GM18499 (cell line): ENCODE measurements at regions not wholly inside any gene's neighbourhood (a gene's known extent, or its start where the extent isn't known, plus 50 kb on each side); places are given as distances from the start of the nearest gene placed in this dataset.

ENCODE experiments used
- ATAC-seq: cut with Tn5 transposase; IDR thresholded peaks from one replicate; pipeline ENCODE4 v1.9.1; 2021; ENCODE audit warnings: moderate number of reproducible peaks; ENCODE audit not compliant: insufficient read depth, unreplicated experiment

- no peak for ATAC-seq
Observed at GRCh38 chr4:96504386-96504785, 664.5 kb downstream of the PDHA2 start.

DNA sequence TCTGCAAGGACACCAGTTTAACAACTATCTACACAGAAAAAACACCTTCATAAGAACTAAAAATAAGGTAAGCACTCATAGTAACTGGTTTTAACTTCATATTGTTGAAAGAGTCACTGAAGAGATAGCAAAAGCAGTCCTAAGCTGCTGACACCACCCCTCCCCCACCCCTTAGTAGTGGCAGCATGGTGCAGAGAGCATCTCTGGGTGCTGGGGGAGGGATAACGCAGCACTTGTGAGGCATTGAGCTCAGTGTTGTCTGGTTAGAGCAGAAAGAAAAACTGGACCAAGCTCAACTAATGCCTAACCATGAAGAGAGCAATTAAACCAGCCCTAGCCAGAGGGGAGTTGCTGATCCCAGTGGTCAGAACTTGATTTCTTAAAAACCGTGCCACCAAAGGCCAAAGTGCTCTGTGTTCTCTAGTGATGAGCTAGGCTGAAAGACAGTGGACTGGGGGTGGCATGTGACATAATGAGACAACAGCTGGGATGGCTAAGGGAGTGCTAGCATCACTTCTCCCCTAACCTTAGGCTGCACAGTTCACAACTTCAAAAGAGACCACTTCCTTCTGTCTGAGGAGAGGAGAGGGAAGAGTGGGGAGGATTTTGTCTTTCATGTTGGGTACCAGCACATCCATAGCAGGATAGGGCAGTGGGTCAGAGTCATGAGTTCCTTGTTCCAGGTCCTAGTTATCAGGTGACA is 669.3 kb downstream of the PDHA2 start:
- no peak for ATAC-seq

DNA sequence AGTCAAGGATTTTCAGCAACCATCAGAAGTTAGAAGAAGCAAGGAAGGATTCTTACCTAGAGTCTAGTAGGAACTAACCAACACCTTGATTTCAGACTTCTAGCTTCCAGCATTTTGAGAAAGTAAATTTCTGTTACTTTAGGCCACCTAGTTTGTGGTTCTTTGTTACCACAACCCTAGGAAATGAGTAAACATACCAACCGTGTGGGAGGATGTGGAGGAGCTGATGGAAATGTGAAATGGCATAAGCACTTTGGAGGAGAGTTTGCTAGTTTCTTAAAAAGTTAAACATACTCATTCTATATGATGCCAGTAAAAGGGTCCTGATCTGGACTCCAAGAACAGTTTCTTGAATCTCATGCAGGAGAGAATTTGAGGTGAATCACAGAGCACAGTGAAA is 679.4 kb downstream of the PDHA2 start:
- no peak for ATAC-seq

- ATAC-seq = no peak
Observed at GRCh38 chr4:96521046-96521536, 681.2 kb downstream of the PDHA2 start.

DNA sequence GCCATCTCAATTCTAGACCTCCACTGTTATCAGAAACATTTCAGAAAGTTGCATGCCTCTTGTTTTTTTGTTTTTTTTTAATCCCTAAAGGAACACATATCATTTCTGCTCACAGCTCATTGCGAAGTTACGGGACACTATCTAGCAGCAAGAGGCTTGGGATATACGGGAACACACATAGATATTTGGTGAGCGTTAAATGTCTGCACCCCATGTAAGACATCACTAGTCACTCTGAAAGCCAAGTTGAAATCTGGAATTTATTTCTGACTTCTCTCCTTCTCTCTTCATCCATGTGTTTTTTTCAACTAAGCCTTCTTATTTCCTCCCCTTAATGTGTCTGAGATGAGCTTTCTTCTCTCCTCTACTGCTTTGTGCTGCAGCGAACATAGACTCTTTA is 683.7 kb downstream of the PDHA2 start:
- no peak for ATAC-seq

DNA sequence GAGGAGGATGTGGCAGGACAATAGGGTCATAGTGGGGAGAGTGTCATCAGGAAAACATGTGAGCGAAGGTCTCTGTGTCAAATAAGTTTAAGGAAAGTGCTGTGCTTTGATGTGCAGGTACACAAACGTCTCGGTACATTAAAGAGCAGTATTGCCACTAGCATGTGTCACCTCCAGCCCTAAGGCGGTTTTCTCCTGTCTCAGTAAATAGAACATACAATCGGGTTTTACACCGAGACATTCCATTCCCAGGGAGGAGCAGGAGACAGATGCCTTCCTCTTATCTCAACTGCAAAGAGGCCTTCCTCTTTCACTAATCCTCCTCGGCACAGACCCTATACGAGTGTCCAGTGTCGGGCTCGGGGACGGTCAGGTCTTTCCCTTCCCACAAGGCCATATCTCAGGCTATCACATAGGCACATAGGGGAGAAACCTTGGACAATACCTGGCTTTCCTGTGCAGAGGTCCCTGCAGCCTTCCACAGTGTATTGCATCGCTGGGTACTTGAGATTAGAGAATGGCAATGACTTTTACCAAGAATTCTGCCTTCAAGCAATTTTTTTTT is 684.5 kb downstream of the PDHA2 start:
- ATAC-seq = no peak

DNA sequence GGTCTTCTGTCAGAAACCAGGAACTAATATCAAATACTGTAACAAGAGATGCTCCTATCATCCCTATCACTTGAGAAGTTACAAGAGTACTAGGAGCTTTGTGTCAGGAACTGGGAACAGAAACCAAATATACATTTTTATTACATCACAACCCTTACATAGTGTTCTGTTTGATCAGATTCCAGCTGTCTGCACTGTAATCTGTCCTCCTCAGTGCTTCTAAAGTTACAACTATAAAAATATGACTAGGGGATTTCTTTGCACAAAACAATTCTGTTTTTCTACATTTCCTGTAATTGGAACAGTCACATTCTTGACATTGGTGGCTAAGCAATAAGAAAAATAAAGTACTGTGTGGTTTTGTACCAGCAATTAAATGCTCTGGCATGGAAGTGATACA is 686.0 kb downstream of the PDHA2 start:
- ATAC-seq = no peak

- no peak for ATAC-seq
Observed at GRCh38 chr4:96526625-96527024, 686.7 kb downstream of the PDHA2 start.

DNA sequence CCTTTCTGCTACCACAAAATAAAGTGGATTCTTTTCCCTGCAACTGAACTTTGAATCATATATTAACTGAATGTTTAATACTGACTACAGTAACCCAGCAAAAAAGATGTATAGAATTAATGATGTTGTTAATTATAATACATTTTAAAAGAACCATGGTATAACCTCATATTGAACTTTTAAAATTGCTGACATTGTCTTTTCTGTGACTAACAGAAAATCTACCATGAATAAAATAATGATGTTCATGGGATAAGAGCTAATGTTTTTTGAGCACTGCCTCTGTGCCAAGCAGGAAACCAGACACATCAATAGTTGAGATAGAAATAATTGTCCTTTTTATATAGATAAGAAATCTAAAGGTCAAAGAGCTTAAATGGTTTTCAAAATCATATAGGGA is 691.9 kb downstream of the PDHA2 start:
- no peak for ATAC-seq

DNA sequence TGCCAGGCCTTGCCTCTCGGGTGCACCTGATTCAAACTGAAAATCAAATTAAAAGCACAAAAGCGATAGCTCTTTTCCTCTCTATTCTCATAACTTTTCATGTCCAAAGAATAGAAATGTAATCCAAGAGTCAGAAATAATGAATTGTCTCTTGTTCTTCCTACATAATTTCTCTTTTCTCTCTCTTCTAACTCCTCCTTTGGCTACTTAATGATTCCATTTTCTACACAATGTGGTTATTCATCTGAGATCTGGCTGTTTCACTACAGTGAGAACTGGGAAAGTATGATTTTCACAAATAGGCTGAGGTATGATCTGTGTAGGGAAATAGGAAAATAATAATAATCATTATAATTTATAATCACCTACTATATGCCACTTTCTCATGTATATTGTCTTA is 703.5 kb downstream of the PDHA2 start:
- ATAC-seq = no peak

DNA sequence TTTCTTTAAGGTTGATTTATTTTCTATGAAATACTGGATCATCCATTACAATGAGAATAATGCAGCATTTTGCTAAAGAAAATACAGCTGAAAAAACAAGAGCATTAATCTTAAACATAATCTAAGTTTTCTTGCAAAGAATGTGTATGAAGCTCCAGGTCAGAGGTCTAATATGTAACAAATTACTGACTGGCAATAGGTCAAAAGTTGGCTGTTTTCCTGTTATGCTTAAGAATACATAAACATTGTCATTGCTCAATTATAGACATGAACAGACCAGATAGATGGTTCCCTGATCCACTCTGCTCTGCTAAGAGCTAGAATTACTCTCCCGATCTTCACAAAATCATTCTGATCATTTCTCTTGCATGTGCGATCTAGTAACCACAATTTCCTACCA is 718.6 kb downstream of the PDHA2 start:
- no peak for ATAC-seq

- ATAC-seq = no peak
Observed at GRCh38 chr4:96566755-96567154, 726.9 kb downstream of the PDHA2 start.

GRCh38 chr4:96585304-96585703 is 745.4 kb downstream of the PDHA2 start:
- no peak for ATAC-seq

GRCh38 chr4:96593422-96593821 is 753.5 kb downstream of the PDHA2 start:
- ATAC-seq = no peak

DNA sequence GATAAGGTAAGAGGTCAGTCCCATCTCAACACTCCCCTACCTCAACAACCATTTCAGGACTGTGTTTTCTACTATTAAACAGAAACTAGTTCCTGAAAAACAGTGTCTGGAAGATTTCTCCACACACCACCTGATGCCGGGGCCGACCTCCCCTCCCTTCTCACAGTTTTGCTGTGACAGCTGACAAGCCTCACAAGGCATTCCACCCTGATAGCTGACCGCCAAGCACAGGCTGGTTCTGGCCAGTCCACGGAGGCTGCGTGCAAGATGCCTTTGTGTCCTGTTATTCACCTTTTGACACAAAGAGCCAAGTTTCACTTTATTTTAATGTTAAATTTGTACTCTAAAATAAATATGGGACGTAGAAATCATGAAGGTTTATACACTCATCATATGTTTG is 758.6 kb downstream of the PDHA2 start:
- ATAC-seq = no peak

- ATAC-seq = no peak
Observed at GRCh38 chr4:96599752-96600151, 759.9 kb downstream of the PDHA2 start.

GRCh38 chr4:96602661-96603060 is 762.8 kb downstream of the PDHA2 start:
- no peak for ATAC-seq

DNA sequence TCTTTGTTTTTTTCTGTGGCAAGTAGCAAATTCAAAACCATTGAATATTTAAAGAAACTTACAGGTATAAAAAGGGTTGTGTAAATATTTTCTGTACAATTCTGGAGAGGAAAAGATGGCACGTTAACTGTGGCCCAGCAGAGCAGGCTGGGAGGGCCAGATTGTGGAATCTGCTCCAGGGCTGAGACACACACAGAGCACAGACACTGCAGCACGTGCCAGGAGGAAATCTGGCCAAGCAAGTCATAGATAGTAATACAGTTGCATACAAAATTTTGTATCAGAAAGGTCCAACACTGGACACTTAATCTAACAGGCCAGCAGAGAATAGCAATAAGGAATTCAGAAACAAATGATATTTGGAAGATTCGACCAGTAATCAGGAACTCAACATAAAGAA is 763.7 kb downstream of the PDHA2 start:
- no peak for ATAC-seq

- no peak for ATAC-seq
Observed at GRCh38 chr4:96606451-96606850, 766.6 kb downstream of the PDHA2 start.

DNA sequence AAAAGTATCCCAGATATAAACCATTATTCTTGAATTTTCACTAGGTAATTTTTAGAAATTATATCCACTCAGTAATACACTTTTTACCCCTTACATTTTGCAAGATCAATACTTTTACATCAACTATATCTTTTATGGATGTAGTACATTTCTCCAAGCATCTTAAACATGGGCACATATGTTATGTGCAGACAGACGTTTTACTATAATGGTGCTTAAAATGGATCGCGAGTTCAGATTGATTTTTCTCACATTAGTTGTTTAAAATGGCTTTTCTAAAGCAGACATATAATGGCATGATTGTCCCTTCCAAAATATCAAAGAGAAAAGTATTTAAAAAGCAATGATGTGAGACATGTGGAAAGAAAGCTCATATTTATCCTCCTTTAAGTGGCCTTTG is 786.1 kb downstream of the PDHA2 start:
- no peak for ATAC-seq

GRCh38 chr4:96630839-96631238 is 790.9 kb downstream of the PDHA2 start:
- ATAC-seq = no peak

GRCh38 chr4:96637971-96638412 is 798.1 kb downstream of the PDHA2 start:
- ATAC-seq = no peak
